ENCODE measurements at regions not wholly inside any gene's neighbourhood (a gene's known extent, or its start where the extent isn't known, plus 50 kb on each side); places are given as distances from the start of the nearest gene placed in this dataset.
"Not testable (repeated sequence)": the region's sequence is repeated elsewhere in the genome, so short reads cannot be mapped to it uniquely, and the experiment has no call there.

DNA sequence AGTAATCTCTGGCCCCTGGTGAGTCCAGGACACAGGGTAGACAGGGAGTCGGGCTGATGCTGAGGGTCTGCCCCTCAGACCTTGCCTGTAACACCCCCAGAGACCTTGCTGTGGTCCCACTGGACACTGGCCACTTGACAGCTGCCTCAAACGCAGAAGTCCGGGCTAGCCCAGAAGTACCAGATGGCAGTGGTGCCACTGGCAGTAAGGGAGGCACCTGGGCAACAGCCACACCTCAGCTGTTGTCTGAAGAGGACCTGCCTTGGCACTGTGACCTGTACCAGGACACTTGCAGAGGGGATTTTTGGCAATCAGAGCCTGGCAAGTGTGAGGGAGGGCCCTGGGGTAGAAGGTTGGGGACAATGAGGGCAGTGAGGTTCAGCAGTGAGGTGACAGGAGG, 63.3 kb upstream of the UXT start:
- TF ChIP-seq, protein P1, sequence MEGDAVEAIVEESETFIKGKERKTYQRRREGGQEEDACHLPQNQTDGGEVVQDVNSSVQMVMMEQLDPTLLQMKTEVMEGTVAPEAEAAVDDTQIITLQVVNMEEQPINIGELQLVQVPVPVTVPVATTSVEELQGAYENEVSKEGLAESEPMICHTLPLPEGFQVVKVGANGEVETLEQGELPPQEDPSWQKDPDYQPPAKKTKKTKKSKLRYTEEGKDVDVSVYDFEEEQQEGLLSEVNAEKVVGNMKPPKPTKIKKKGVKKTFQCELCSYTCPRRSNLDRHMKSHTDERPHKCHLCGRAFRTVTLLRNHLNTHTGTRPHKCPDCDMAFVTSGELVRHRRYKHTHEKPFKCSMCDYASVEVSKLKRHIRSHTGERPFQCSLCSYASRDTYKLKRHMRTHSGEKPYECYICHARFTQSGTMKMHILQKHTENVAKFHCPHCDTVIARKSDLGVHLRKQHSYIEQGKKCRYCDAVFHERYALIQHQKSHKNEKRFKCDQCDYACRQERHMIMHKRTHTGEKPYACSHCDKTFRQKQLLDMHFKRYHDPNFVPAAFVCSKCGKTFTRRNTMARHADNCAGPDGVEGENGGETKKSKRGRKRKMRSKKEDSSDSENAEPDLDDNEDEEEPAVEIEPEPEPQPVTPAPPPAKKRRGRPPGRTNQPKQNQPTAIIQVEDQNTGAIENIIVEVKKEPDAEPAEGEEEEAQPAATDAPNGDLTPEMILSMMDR (conservative IDR thresholded peaks at IDR 0.05; ENCODE audit: low read depth, low read length): no peak
- H4K20me1 ChIP-seq (ENCODE audit: insufficient read depth): no peaks in the 10 kb centered on the region
- no peaks in the 10 kb centered on the region for H3K27me3 ChIP-seq (ENCODE audit: insufficient read depth, low read depth)
- H3K4me1 ChIP-seq (ENCODE audit: low read depth, poor library complexity, severe bottlenecking): no peaks in the 10 kb centered on the region
- no peak overlapping the region for H2AFZ ChIP-seq (ENCODE audit: low read depth)
- H3K4me3 ChIP-seq (IDR thresholded peaks at IDR 0.05; ENCODE audit: insufficient read depth, low read depth, low read length): no peak overlapping the region
- H3K79me2 ChIP-seq (ENCODE audit: insufficient read depth, low read depth): no peaks in the 10 kb centered on the region
- no peak overlapping the region for H3K9ac ChIP-seq
- no peaks in the 10 kb centered on the region for H3K36me3 ChIP-seq (ENCODE audit: insufficient read depth)
- H3K4me2 ChIP-seq: no peak overlapping the region
- no peak overlapping the region for H3K27ac ChIP-seq

DNA sequence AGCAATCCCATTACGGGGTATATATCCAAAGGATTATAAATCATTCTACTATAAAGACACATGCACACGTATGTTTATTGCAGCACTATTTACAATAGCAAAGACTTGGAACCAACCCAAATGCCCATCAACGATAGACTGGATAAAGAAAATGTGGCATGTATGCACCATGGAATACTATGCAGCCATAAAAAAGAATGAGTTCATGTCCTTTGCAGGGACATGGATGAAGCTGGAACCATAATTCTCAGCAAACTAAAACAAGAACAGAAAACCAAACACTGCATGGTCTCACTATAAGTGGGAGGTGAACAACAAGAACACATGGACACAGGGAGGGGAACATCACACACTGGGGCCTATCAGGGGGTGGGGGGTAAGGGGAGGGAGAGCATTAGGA, 56.1 kb upstream of the UXT start:
- not testable (repeated sequence) for H3K27ac ChIP-seq; H3K4me2 ChIP-seq; H4K20me1 ChIP-seq (ENCODE audit: insufficient read depth); H3K9ac ChIP-seq; H3K79me2 ChIP-seq (ENCODE audit: insufficient read depth, low read depth); H3K27me3 ChIP-seq (ENCODE audit: insufficient read depth, low read depth); H3K4me3 ChIP-seq (IDR thresholded peaks at IDR 0.05; ENCODE audit: insufficient read depth, low read depth, low read length); H3K4me1 ChIP-seq (ENCODE audit: low read depth, poor library complexity, severe bottlenecking); H2AFZ ChIP-seq (ENCODE audit: low read depth); H3K36me3 ChIP-seq (ENCODE audit: insufficient read depth)

DNA sequence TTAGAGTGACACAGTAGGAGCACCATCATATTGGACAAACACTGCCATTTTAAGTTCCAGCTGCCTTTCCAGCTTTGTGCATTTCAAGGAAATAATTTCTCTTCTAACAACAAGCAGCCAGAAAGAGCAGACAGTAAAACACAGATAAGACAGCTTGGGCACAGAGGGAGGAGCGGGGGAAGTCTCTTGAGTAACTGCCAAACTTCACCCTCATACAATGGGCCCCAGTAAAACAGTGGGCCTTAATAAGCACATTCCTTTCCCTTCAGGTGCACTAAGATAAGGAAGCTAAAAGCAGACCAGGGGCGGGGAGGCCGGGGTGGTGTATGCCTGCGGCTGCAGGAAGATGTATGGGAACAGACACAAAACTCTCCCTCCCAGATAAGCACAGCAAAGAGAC, 53.7 kb upstream of the UXT start:
- H3K27me3 ChIP-seq (ENCODE audit: insufficient read depth, low read depth): not testable (repeated sequence)

DNA sequence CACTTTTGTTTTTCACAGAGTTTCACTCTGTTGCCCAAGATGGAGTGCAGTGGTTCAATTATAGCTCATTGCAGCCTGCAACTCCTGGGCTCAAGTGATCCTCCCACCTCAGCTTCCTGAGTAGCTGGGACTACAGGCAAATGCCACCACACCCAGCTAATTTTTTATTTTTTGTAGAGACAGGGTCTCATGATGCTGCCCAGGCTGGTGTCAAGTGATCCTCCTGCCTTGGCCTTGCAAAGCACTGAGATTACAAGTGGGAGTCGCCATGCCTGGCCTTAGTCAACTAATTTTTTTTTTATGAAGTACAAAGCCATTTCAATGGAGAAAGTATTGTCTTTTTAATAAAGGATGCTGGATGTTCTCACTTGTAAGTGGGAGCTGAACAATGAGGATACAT, 51.3 kb upstream of the UXT start:
- Histone ChIP-seq H3K4me3 (IDR thresholded peaks at IDR 0.05; ENCODE audit: insufficient read depth, low read depth, low read length) (no peak overlapping the region), H3K36me3 (ENCODE audit: insufficient read depth) (no peaks in the 10 kb centered on the region), H3K27me3 (ENCODE audit: insufficient read depth, low read depth) (no peaks in the 10 kb centered on the region), H3K9ac (no peak overlapping the region), H3K79me2 (ENCODE audit: insufficient read depth, low read depth) (no peaks in the 10 kb centered on the region), H2AFZ (ENCODE audit: low read depth) (no peak overlapping the region), H3K4me2 (no peak overlapping the region), H4K20me1 (ENCODE audit: insufficient read depth) (no peaks in the 10 kb centered on the region), H3K4me1 (ENCODE audit: low read depth, poor library complexity, severe bottlenecking) (peaks cover 34% of the 10 kb centered on the region), H3K27ac (no peak overlapping the region)
- TF ChIP-seq, protein P1 (conservative IDR thresholded peaks at IDR 0.05; ENCODE audit: low read depth, low read length): no peak

More for the DNA sequence above, 53.7 kb upstream of the UXT start:
- not testable (repeated sequence) for H3K79me2 ChIP-seq (ENCODE audit: insufficient read depth, low read depth); H4K20me1 ChIP-seq (ENCODE audit: insufficient read depth); H3K9ac ChIP-seq; H3K4me3 ChIP-seq (IDR thresholded peaks at IDR 0.05; ENCODE audit: insufficient read depth, low read depth, low read length); H3K36me3 ChIP-seq (ENCODE audit: insufficient read depth); H3K4me2 ChIP-seq; H2AFZ ChIP-seq (ENCODE audit: low read depth); H3K27ac ChIP-seq
- H3K4me1 ChIP-seq (ENCODE audit: low read depth, poor library complexity, severe bottlenecking): peaks cover 11% of the 10 kb centered on the region
